Skeletal muscle cell (primary cell): ENCODE measurements at regions not wholly inside any gene's neighbourhood (a gene's known extent, or its start where the extent isn't known, plus 50 kb on each side); places are given as distances from the start of the nearest gene placed in this dataset.
A peak's percentile ranks its signal among the peaks of the same experiment; 100 is the strongest.

Experiments used
- DNase-seq: peaks from one replicate; pipeline ENCODE4 v3.0.0-alpha.2; 2010; ENCODE audit warnings: low read depth
- H3K4me3 ChIP-seq: 2 replicates; pipeline ENCODE4 v1.5.1; 2011; ENCODE audit warnings: low read depth, mild to moderate bottlenecking, control low read depth, low read length, moderate library complexity

GRCh38 chr15:56868170-56868569, 50.3 kb upstream of the TCF12 start:
- no peak for DNase-seq
- no peak overlapping the region for H3K4me3 ChIP-seq

GRCh38 chr15:56866803-56867202, 51.6 kb upstream of the TCF12 start:
- no peak overlapping the region for H3K4me3 ChIP-seq
- DNase-seq: no peak

GRCh38 chr15:56857828-56858227, 60.6 kb upstream of the TCF12 start:
- no peak for DNase-seq
- H3K4me3 ChIP-seq: no peak overlapping the region

- H3K4me3 ChIP-seq: no peak overlapping the region
- DNase-seq: no peak
Observed at GRCh38 chr15:56856934-56857333, 61.5 kb upstream of the TCF12 start.

GRCh38 chr15:56844892-56845291, 73.6 kb upstream of the TCF12 start:
- no peak for DNase-seq
- H3K4me3 ChIP-seq: no peak overlapping the region

- no peak for DNase-seq
- H3K4me3 ChIP-seq: no peak overlapping the region
Observed at GRCh38 chr15:56844471-56844870, 74.0 kb upstream of the TCF12 start.

- no peak overlapping the region for H3K4me3 ChIP-seq
- no peak for DNase-seq
Observed at GRCh38 chr15:56839641-56840040, 78.8 kb upstream of the TCF12 start.

- no peak overlapping the region for H3K4me3 ChIP-seq
Observed at GRCh38 chr15:56839099-56839498, 79.3 kb upstream of the TCF12 start.

GRCh38 chr15:56838085-56838484, 80.4 kb upstream of the TCF12 start:
- DNase-seq: no peak

More at GRCh38 chr15:56839099-56839498, 79.3 kb upstream of the TCF12 start:
- no peak for DNase-seq

GRCh38 chr15:56837273-56837672, 81.2 kb upstream of the TCF12 start:
- DNase-seq: no peak
- no peak overlapping the region for H3K4me3 ChIP-seq

More at GRCh38 chr15:56838085-56838484, 80.4 kb upstream of the TCF12 start:
- no peak overlapping the region for H3K4me3 ChIP-seq

- DNase-seq: no peak
- H3K4me3 ChIP-seq: no peak overlapping the region
Observed at GRCh38 chr15:56835718-56836171, 82.7 kb upstream of the TCF12 start.

GRCh38 chr15:56832125-56832524, 86.3 kb upstream of the TCF12 start:
- no peak overlapping the region for H3K4me3 ChIP-seq
- DNase-seq: no peak

- DNase-seq: no peak
Observed at GRCh38 chr15:56831467-56832005, 86.9 kb upstream of the TCF12 start.

GRCh38 chr15:56824175-56824574, 90.9 kb upstream of the ZNF280D start:
- peak; percentile 37 for DNase-seq
- no peak overlapping the region for H3K4me3 ChIP-seq

More at GRCh38 chr15:56831467-56832005, 86.9 kb upstream of the TCF12 start:
- no peak overlapping the region for H3K4me3 ChIP-seq

- DNase-seq: peak; percentile 44
Observed at GRCh38 chr15:56821721-56822425, 88.6 kb upstream of the ZNF280D start.

GRCh38 chr15:56820333-56820732, 87.0 kb upstream of the ZNF280D start:
- DNase-seq: no peak
- no peak overlapping the region for H3K4me3 ChIP-seq

More at GRCh38 chr15:56821721-56822425, 88.6 kb upstream of the ZNF280D start:
- no peak overlapping the region for H3K4me3 ChIP-seq

GRCh38 chr15:56817321-56818080, 84.2 kb upstream of the ZNF280D start:
- peak; percentile 23 for DNase-seq
- no peak overlapping the region for H3K4me3 ChIP-seq

GRCh38 chr15:56816781-56817180, 83.5 kb upstream of the ZNF280D start:
- DNase-seq: no peak
- H3K4me3 ChIP-seq: no peak overlapping the region

- no peak overlapping the region for H3K4me3 ChIP-seq
- DNase-seq: no peak
Observed at GRCh38 chr15:56815247-56815646, 81.9 kb upstream of the ZNF280D start.

GRCh38 chr15:56814429-56814828, 81.1 kb upstream of the ZNF280D start:
- H3K4me3 ChIP-seq: no peak overlapping the region
- no peak for DNase-seq
